UCSD-AML1 (cell line): ENCODE measurements at regions not wholly inside any gene's neighbourhood (a gene's known extent, or its start where the extent isn't known, plus 50 kb on each side); places are given as distances from the start of the nearest gene placed in this dataset.

ENCODE experiments used
- DNase-seq: peaks from one replicate; lab custom pipeline; 2025; ENCODE audit not compliant: unreplicated experiment; lab: John Stamatoyannopoulos, UW

DNA sequence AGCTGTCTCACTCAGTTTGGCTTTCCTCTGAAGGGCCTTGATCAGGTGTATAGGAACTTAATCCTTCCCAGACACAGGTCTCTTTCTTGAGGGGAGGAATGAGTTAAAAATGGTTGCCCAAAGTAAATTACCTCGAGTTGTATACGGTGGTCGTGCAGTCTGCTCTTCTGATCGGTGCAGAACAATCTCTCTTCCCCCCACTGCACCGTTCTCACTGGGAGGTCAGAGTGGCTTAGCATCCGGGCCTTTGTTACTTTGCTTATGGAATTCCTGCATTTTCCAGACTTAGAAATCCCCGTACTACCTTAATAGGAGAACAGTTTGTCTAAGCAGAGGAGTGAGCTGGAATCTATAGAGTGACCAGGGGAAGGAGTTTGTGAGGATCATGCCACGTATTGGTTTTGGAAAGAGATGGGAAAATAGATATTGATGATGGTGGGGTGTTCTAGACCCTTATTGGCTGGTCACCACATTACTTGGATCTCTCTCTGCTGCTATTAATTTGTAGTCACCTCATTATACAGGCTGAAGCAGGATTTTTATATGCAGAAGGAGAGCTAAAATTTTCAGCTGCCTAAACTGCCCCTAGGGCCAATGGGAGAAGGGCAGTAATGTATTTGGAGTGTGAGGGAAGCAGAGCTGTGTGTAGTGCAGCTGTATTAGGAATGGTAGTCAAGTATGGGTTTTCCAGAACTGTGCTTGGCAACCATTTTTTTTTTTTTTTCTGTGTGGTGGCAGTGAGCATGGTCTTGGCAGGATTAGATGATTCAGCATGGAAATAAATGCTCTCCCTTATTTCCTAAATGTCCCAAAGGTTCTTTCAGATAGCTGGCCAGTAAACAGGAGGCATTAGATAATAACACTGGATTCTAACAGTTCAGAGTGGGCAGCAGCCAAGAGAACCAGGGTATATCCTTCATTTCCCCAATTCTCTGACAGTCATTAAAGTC is 81.5 kb downstream of the NDUFS5 start:
- no peak for DNase-seq

DNA sequence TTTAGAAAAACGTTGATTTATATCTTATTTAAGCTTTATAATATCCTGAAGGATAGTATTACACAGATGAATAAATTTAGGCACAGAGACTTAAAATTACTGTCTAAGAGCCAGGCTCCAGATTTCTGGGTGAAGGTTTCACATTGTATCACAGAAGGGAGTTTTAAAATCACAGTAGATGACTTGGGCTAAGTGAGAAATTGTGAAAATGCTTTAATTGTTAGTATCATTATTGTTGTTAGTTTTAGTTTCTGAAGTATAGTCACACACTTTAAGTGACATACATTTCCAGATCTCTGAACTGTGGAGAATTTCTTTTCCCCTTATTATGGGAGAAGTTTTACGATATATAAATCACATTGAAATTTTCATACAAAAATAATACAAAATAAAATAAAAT is 83.5 kb downstream of the NDUFS5 start:
- DNase-seq, result no peak

DNA sequence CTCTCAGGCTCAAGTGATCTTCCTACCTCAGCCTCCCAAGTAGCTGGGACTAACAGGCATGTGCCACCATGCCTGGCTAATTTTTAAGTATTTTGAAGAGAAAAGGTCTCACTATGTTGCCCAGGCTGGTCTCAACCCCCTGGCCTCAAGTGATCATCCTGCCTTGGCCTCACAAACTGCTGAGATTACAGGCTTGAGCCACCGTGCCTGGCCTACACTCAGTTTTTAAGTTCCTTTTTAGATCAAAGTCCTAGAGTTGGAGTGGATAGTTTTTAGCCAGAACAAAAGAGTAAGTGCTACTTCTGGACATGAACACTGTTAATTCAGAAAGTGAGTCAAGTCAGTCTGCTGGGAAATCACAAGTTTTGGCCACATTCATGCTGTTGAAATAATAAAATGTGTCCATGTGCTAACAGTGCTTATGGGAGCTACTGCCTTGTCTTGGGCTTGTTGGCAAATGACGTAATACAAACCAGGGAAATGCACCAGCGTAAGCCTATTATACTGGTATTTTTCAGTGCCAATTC is 84.2 kb downstream of the NDUFS5 start:
- no peak for DNase-seq

DNA sequence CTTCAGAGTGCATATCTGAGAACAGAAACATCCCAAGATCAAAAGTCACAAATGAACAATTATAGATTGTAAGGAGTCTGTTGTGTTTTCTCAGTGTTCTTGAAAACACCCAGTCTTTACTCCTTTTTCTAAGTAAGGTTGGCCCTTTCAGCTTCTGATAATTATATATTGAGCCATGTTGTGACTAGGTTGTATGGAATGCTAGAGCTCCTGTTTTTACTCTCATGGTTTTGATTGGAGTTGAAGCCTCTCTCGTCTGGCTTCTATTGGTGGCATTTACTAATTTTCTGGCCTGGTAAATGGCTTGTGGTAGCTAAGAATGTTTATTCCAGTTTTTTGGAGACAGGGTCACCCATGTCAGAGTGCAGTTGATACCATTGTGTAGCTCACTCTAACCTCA is 84.7 kb downstream of the NDUFS5 start:
- DNase-seq, result no peak

DNA sequence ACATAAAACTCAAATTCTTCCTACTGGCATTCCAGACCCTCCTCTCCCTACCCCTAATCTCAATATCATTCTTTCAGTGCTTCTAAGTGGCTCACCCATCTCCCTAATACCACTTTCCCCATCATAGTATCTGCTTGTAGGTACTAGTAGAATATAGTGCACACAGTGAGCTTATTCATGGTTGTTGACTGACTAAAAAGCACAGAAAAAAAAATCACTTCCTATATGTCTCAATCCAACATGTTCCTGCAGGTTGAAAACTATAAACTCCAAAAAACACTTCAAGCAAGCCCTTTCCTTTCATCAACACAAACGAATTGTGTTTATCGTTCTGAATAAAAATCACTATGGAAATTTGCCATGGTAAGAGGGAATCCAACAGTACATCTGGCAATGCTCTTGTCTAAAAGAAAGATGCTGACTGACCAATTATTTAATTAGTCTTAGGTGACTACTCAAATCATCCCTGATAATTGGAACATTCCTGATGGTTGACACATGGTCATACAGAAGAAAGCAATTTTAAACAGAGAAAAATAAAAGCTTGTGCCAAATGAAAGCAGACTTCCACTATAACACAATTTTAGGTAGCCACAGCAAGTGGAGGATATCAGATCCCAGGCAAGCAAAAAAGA is 87.1 kb downstream of the NDUFS5 start:
- DNase-seq, result no peak

DNA sequence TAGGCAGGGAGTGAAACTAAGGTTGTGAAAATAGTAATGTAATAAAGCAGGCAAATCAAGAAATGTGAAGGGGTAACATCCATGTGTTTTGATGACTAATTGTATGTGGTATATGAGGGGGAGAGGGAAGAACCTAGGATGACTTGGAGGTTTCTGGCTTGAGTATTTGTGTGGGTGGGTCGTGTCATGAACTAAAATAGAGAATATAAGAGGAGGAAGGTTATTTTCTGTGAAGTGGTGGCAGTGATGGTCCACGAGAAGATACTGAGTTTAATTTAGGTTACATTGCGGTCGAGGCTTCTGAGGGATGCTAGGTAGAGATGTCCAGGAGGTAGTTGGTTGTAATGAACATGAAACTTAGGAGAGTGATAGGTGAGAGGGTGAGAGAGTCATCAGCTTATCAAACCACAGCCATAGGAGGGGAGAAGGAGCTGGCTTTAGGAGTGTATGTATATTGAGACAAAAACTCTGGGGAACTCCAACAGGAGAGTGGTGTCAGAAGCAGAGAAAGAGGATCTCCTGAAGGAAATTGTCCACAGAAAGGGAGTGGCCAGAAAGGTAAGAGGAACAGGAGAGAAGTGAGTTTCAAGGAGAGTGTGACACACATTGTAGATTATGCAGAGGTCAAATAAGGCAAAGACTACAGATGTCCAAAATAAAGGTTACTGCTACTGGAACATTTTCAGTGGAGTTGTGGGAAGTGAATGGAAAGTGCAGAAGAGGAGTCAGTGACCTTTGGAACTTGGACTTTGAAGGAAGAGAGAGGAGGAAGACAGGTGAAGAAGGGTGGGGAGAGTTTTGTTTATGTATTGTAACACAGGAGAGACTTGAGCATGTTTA is 89.0 kb upstream of the MACF1 start:
- no peak for DNase-seq

DNA sequence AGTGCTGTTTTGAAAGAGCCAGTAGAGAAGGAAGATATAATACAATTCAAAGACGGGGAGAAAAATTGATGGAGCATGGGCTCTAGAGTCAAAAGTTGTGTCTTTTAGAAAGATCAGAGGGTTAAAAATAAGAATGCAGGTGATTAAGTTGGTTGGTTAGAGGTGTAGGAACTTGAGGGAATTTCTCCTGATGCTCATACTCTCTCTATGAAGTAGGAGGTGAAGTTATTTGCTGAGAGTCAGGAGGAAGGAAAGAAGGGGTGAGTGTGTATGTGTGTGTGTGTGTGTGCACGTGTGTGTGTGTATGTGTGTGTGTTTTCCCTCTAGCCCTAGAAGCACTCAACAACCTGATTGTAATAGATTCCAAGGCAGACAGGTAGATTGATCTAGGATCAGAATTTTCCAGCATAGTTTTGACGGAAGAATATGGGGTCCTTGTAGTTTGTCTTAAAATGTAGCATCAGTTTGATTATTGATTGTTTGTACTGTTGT is 88.3 kb upstream of the MACF1 start:
- no peak for DNase-seq

DNA sequence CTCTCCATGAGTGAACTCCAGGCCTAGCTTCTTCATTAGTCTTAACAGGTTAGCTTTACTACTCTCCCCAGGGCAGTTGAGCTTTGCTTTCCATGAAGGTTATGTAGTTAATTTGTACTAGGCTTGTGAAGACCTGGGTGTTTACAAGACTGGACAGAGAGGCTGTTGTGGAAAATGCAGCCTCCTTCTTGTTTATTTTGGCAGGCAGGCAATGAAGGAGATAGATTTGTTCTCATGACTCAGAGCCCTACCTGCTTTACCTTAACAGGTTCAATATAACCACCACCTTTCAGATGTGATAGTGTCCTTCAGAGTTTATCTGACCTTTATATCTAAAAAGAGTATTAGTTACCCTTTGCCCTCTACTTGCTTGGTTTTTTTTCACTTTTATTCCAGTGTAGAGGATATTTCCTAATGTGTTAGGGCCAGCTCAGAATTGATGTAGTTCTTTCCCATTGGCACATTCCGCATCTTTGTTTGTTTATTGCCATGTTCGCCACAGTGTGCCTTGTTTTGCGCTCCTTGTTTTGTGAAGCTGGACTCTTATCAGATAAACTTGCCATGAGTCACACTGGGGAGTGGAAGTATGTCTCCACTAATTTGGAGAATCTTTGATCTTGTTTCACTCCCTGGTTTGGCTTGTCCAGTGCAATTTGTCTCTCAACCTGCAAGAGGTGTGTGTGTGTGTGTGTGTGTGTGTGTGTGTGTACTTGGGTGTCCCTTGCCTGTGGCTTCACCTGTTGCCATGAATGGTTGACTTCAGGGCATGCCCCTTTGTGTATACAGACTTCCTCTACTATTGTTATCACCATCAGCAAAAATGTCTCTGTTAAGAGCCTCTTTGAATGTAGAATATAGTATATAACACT is 87.4 kb upstream of the MACF1 start:
- no peak for DNase-seq

DNA sequence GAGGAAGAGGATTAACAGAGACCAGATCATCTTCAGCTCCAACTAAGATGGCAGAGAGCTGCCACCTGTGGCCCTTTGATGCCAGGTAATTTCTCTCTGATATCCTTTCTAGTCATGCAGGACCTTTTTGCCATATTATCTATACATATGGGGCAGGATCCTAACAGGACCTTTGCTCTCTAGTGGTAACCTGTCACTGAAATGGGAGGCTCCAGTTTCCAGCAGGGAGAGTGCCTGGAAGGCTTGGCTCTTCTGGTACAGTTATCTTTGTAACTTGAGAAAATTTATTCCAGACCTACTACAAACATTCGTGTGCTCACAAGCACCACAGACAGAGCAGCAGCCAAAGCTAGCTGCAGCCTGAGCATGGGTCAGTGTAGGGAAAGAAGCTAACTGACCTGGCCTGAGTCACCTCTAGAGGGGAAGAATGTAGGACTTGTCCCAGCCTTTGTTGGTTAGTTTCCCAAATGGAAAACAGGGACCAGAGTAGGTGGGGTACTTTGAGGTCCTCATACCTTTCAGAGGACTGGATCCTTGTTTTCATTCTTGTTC is 86.5 kb upstream of the MACF1 start:
- DNase-seq, result no peak

DNA sequence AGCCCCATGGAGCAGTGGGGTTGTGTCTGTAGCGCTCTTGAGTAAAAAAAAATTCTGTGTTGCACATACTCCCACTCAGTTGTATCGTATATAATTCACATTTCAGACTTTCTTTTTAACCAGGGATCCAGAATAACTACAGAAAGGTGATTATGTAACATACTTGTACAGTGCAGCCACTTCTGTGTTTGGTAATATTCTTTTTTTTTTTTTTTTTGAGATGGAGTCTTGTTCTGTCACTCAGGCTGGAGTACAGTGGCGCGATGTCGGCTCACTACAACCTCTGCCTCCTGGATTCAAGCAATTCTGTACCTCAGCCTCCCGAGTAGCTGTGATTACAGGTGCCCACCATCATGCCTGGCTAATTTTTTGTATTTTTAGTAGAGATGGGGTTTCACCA is 82.4 kb upstream of the MACF1 start:
- no peak for DNase-seq

DNA sequence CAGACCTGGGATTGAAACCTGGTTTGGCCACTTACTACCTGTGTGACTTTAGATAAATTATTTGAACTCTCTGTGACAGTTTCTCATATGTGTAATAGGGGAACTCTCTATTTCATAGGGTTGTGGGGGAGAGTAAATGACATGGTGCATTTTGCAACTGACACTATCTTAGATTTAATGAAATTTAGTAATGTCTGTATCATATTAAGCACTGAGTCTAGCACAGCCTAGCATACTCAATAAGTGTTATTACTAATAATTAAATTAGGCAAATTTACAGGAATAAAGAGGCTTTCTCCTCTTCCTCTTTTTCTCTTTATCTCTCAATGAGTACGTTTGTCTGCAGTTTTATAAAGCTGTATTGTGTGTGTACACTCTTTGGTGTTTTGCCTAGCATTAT is 80.2 kb upstream of the MACF1 start:
- no peak for DNase-seq

DNA sequence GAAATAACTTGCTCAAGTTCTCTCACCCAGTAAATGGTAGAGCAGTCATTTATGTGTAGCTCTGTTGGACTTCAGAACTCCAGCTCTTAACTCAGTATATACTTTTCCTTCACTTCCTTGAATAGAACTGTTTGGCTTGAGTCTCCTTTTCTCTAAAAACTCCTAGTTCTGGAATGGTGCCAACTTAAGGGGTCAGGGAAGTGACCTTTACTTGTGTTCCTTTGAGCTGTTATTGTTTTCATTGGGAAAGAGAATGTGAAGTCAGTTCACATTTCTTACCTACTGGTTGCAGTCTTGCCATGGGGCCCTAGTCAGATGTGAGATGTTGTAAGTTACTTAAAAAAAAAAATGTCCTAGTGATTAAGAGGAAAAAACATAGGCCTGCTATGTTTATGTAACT is 77.0 kb upstream of the MACF1 start:
- DNase-seq, result no peak

DNA sequence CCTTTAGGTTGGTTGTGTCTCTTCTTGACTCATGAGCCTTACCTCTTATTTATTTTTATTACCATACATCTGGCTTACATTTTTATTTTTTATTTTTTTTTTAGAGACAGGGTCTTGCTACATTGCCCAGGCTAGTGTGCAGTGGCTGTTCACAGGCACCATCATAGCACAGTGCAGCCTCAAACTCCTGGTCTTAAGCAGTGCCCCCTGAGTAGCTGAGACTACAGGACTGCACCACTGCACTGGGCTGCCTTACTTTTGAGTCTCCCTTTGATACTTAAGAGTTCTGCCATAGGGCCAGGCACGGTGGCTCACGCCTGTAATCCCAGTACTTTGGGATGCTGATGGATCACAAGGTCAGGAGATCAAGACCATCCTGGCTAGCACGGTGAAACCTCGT is 76.4 kb upstream of the MACF1 start:
- no peak for DNase-seq

DNA sequence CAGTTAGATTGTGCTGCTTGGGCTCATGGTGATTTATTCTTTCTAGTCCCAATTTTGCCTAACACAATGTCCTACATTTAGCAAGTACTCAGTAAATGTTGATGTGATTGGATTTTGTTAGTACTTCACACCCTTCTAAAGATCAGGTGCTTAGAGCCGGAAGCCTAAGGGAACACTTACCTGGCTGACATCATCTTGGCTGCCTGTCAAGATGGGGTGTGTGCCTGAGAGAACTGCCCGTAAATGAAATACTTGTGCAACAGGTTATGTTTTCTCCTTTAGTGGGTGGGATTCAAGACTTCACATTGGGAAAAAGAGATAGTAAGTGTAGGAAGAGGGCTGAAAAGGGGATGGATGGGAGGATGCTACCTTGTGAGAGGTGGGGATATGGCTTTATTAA is 75.5 kb upstream of the MACF1 start:
- DNase-seq, result no peak

DNA sequence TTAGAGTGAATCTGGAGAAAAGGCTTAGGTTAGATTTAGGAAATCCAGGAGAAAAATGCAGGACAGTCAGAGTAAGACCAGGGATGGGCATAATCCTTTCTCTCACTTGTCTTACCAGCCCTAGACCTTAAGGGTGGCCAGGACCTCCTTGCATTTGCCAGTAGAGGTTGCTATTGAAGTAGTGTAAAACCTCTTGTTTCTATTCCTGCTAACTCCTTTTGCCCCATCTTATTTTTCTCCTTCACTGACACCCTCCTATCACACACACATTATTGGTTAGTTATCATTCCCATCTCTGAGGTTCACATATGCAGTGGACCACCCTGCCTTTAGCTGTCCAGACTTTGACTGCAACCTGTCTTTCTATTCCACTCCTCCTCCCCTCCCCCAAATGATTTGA is 75.0 kb upstream of the MACF1 start:
- no peak for DNase-seq

DNA sequence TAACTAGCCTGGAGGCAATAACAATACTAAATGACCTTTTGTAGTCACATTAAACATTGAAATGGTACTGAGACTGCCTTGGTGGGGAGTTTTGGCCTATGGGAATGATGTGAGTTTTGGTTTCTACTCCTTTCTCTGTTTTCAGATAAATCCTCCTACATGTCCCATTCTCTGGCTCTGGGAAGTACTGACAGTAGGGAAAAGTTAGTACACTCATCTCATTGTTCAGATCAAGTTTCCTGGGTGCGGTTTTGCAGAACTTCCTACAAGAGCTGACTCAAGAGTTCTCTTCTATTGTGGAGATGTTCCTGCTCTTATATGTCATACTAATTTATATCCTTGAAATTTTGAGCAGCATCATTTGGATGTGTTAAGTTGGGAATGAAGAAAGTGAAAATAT is 74.2 kb upstream of the MACF1 start:
- DNase-seq, result no peak

DNA sequence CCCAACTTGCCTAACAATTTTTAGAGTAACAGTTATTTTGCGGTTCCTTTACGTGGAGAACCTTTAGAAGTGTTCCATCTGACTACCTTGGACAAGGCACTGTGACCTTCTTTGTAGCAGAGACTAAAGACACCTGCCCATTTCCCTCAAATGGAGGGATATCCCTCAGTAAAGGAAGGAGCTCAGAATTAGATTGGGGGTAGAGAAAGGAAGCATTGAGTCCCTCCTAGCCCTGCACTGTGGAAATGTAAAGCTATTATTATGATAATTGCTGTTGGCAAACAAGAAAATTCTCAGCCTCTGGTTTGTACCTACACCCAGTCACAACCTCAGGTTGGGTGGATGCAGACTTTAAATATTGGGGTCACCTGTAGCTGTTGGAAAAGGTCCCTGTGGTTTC is 72.6 kb upstream of the MACF1 start:
- DNase-seq, result no peak

DNA sequence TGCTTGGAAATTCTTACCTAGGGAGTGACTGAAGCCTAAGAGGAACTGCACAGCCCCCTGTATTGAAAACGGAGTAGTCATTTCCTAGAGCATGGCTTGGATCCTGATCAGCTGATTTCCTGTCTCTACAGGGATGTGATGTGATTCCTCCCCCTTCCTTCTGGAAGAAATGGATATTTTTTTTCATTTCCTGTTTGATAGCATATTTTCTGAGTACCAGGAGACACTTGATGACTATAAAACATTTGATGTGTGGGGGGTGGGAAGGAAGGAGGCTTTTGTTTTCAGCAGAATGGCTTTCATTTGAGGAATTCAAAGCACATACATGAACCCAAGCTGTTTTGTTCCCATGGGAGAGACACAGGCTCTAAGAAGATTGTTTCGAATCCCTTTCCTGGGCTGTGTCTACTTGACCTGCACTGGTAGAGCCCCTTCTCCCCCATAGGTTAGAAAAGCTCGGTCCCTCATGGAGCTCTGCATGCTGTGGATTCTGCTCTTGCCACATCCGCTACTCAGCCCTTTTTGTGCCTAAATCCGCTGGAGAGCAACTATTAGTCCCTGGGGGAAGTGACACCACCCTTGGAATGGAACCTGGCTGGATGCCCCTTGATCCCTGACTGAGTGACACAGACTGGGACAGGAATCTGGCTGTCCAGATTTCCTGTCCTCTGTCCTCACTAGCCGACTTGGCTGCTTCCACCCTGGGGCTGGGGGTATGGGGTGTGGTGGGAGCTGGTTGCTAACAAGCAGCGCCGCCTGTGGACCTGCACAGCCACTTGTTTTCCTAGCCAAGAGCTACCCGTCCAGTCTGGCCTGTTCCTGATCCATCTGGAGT is 71.8 kb upstream of the MACF1 start:
- DNase-seq, result no peak

DNA sequence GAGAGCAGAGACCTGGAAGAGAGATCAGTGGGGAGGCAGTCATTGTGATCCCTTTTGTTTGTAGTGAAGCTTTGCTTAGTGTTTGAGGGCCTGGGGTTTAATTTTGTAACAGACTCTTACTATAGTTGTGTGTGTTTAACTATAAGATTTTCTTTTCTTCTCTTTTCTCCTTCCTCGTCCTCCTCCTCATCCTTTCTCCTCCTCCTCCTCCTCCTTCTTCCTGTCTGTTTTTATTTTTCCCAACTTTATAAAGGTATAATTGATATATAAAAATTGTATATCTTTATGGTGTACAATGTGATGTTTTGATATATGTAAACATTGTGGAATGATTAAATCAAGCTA is 71.2 kb upstream of the MACF1 start:
- DNase-seq, result no peak
